Spleen (tissue), 11 donors: ENCODE measurements at regions not wholly inside any gene's neighbourhood (a gene's known extent, or its start where the extent isn't known, plus 50 kb on each side); places are given as distances from the start of the nearest gene placed in this dataset.

Experiments
- DNase-seq: peaks from one replicate; pipeline ENCODE4 v3.0.0-alpha.2; 2020
- H3K27ac ChIP-seq, 8 donors: fragments of 200-600 bp; sonication (generic) in 7 of 8; 1 replicate in 4 of 8; 2 replicates in 4 of 8; pipeline versions ENCODE4 v1.5.0 to v1.8.0; 2016 to 2021; ENCODE audit warnings: inconsistent platforms in 4 of 8, mild to moderate bottlenecking in 4 of 8, moderate library complexity in 1 of 8
- H3K27me3 ChIP-seq, 7 donors: fragments of 200-600 bp; sonication (generic) in 6 of 7; replicated peaks in 1 of 7; 1 replicate in 4 of 7; 2 replicates in 3 of 7; pipeline versions ENCODE4 v1.5.0 to v1.8.0; 2016 to 2021; ENCODE audit warnings: inconsistent platforms in 3 of 7, mild to moderate bottlenecking in 1 of 7
- H3K36me3 ChIP-seq, 6 donors: fragments of 200-600 bp; sonication (generic) in 5 of 6; 1 replicate in 4 of 6; 2 replicates in 2 of 6; pipeline versions ENCODE4 v1.5.0 to v1.8.0; 2016 to 2021; ENCODE audit warnings: inconsistent platforms in 2 of 6
- H3K4me1 ChIP-seq, 6 donors: fragments of 200-600 bp; sonication (generic) in 5 of 6; 1 replicate in 3 of 6; 2 replicates in 3 of 6; pipeline versions ENCODE4 v1.5.0 to v1.8.0; 2016 to 2021; ENCODE audit warnings: inconsistent platforms in 3 of 6
- H3K4me3 ChIP-seq, 8 donors: fragments of 200-600 bp; sonication (generic) in 7 of 8; 1 replicate in 4 of 8; 2 replicates in 4 of 8; pipeline versions ENCODE4 v1.5.0 to v1.8.0; 2016 to 2021; ENCODE audit warnings: inconsistent platforms in 4 of 8, mild to moderate bottlenecking in 4 of 8, moderate library complexity in 2 of 8
- H3K9me3 ChIP-seq, 8 donors: fragments of 200-600 bp; sonication (generic) in 7 of 8; 1 replicate in 4 of 8; 2 replicates in 4 of 8; pipeline versions ENCODE4 v1.5.0 to v1.8.0; 2016 to 2021; ENCODE audit warnings: inconsistent platforms in 4 of 8
- CTCF ChIP-seq, 11 experiments: fragments of 200-600 bp in 7 of 11; fragments of 450-650 bp in 4 of 11; sonication (generic) in 4 of 11; IDR thresholded peaks in 8 of 11; conservative IDR thresholded peaks in 3 of 11; 1 replicate in 7 of 11; 2 replicates in 4 of 11; pipeline versions ENCODE4 v1.4.0 to v1.8.0; 2016 to 2021; ENCODE audit warnings: antibody characterized with exemption in 11 of 11, inconsistent platforms in 4 of 11, mild to moderate bottlenecking in 1 of 11
- POLR2A ChIP-seq, 3 donors: fragments of 450-650 bp; IDR thresholded peaks; one replicate each; pipeline ENCODE4 v1.5.1; 2017; ENCODE audit warnings: antibody characterized with exemption in 3 of 3, mild to moderate bottlenecking in 1 of 3
- POLR2AphosphoS5 ChIP-seq, 3 donors: sonication (generic); formaldehyde crosslinking; IDR thresholded peaks; one replicate each; pipeline ENCODE4 v1.5.1; 2017; ENCODE audit warnings: antibody characterized with exemption in 3 of 3
- WGBS, 5 donors: extraction: QIAGEN DNeasy Blood & Tissue Kit in 3 of 5; methylation state at CpG; one replicate each; pipeline versions ENCODE4 v1.1.5 to v1.1.7; 2013 to 2018; 5-methylcytosine and 5-hydroxymethylcytosine counted together
- intact Hi-C: fragments of 100-400 bp; cut with DNase I; formaldehyde crosslinking; loops from one replicate; pipeline ENCODE4 v1.15.0; 2023; ENCODE audit warnings: low total_unique reads
- donor health status: healthy with polysubstance abuse.
- donor health status: DM: no; HTN: no; CAD: no; lungs with moderate emphysema.
- donor health status: DM: no; HTN: no; CAD: no.
- donor health status: Bipolar disorder and iron deficiency.
- donor health status: healthy.
- donor health status: DM: no; HTN: no; CAD: no.
- donor health status: DM: yes; HTN: yes; CAD: no.

GRCh38 chr1:164061528-164061927 is 497.5 kb upstream of the PBX1 start:
- no peaks in the 10 kb centered on the region for H3K4me1 ChIP-seq
- intact Hi-C loops = no loop called here
- TF ChIP-seq POLR2A (IDR thresholded peaks at IDR 0.05) (no peak), CTCF (IDR thresholded peaks at IDR 0.05 in 8 of 11, conservative IDR thresholded peaks at IDR 0.05 in 3 of 11) (no peak), POLR2AphosphoS5 (IDR thresholded peaks at IDR 0.05) (no peak)
- peak; percentile 32 for DNase-seq
- no peaks in the 10 kb centered on the region for H3K27me3 ChIP-seq
- 49 to 77% (median 60%) methylated on average over 1 to 3 of the region's 3 CpGs for WGBS, 5 donors
- H3K9me3 ChIP-seq = peaks cover 0 to 8% (median 0%) of the 10 kb centered on the region in 8 donors
- no peak overlapping the region for H3K27ac ChIP-seq
- H3K4me3 ChIP-seq = no peak overlapping the region
- H3K36me3 ChIP-seq = no peaks in the 10 kb centered on the region

GRCh38 chr1:164064501-164064900 is 494.5 kb upstream of the PBX1 start:
- peaks cover 0 to 17% (median 11%) of the 10 kb centered on the region in 8 donors for H3K9me3 ChIP-seq
- WGBS, 5 donors = 68 to 81% (median 76%) methylated on average over 2 of the region's 2 CpGs
- DNase-seq = no peak
- H3K4me3 ChIP-seq = no peak overlapping the region
- intact Hi-C loops = no loop called here
- H3K27me3 ChIP-seq = no peaks in the 10 kb centered on the region
- no peaks in the 10 kb centered on the region for H3K36me3 ChIP-seq
- H3K4me1 ChIP-seq = no peaks in the 10 kb centered on the region
- TF ChIP-seq POLR2A (IDR thresholded peaks at IDR 0.05) (no peak), CTCF (IDR thresholded peaks at IDR 0.05 in 8 of 11, conservative IDR thresholded peaks at IDR 0.05 in 3 of 11) (no peak), POLR2AphosphoS5 (IDR thresholded peaks at IDR 0.05) (no peak)
- H3K27ac ChIP-seq = no peak overlapping the region

GRCh38 chr1:164071288-164071687 is 487.7 kb upstream of the PBX1 start:
- no peak overlapping the region for H3K27ac ChIP-seq
- DNase-seq = no peak
- H3K4me1 ChIP-seq = no peaks in the 10 kb centered on the region
- intact Hi-C loops = no loop called here
- TF ChIP-seq POLR2AphosphoS5 (IDR thresholded peaks at IDR 0.05) (no peak), CTCF (IDR thresholded peaks at IDR 0.05 in 8 of 11, conservative IDR thresholded peaks at IDR 0.05 in 3 of 11) (no peak)
- no peaks in the 10 kb centered on the region for H3K36me3 ChIP-seq
- H3K27me3 ChIP-seq = no peaks in the 10 kb centered on the region
- no peak overlapping the region for H3K4me3 ChIP-seq
- WGBS, 5 donors = 87 to 96% (median 89%) methylated on average over 2 of the region's 2 CpGs
- peaks cover 3 to 62% (median 52%) of the 10 kb centered on the region in 8 donors for H3K9me3 ChIP-seq

GRCh38 chr1:164086832-164087231 is 472.2 kb upstream of the PBX1 start:
- H3K27ac ChIP-seq = no peak overlapping the region
- no peak for DNase-seq
- H3K4me3 ChIP-seq = no peak overlapping the region
- no peaks in the 10 kb centered on the region for H3K27me3 ChIP-seq
- peaks cover 0 to 4% (median 0%) of the 10 kb centered on the region in 8 donors for H3K9me3 ChIP-seq
- H3K4me1 ChIP-seq = no peaks in the 10 kb centered on the region
- no peaks in the 10 kb centered on the region for H3K36me3 ChIP-seq
- TF ChIP-seq POLR2AphosphoS5 (IDR thresholded peaks at IDR 0.05) = no peak
- no peak for TF ChIP-seq CTCF (IDR thresholded peaks at IDR 0.05 in 8 of 11, conservative IDR thresholded peaks at IDR 0.05 in 3 of 11)
- TF ChIP-seq POLR2A (IDR thresholded peaks at IDR 0.05) = no peak
- intact Hi-C loops = no loop called here
